HG02642 (cell line): ENCODE measurements at regions not wholly inside any gene's neighbourhood (a gene's known extent, or its start where the extent isn't known, plus 50 kb on each side); places are given as distances from the start of the nearest gene placed in this dataset.
"Not testable (repeated sequence)": the region's sequence is repeated elsewhere in the genome, so short reads cannot be mapped to it uniquely, and the experiment has no call there.

Experiments
- ATAC-seq: cut with Tn5 transposase; IDR thresholded peaks from one replicate; pipeline ENCODE4 v1.9.1; 2021; ENCODE audit warnings: mild to moderate bottlenecking; ENCODE audit not compliant: unreplicated experiment, poor library complexity

DNA sequence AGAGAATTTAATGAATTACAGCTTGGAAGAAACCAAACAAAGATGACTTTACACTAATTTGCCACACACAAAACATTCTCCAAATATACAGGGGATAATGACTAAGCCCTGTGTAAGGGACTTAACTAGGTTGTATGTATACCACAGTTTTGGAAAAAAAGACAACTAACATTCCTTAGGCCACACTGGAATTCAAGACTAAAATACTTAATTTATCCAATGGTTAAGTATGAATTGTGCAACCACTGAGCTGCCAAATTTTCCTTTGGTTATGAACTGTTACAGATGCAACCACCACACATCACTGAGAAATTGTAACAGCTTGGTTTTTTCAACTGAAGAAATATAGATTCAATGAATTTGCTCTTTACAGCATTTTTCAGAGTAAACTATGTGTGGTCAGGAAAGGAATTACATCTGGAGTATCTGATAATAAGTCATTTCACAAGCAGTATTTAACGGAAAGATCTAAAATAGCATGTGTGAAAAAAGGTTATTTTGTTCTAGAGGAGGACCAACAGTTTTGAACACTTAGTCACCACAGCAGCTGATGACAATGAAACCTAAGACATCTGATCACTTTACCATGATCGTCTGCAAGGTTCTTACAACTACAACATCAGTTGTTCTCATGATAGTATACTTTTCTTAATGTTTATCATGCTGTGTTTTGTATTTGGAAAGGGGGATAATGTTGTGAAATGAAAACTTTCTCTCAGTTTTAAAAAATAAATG lies 318.8 kb downstream of the BCKDHB start:
- no peak for ATAC-seq

DNA sequence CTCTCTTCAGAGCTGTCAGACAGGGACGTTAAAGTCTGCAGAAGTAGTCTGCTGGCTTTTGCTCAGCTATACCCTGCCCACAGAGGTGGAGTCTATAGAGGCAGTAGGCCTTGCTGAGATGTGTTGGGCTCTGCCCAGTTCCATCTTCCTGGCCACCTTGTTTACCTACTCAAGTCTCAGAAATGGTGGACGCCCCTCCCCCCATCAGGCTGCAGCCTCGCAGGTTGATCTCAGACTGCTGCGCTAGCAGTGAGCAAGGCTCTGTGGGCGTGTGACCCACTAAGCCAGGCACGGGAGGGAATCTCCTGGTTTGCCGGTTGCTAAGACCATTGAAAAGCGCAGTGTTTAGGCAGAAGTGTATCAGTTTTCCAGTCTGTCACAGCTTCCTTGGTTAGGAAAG lies 305.0 kb downstream of the BCKDHB start:
- ATAC-seq: no peak

DNA sequence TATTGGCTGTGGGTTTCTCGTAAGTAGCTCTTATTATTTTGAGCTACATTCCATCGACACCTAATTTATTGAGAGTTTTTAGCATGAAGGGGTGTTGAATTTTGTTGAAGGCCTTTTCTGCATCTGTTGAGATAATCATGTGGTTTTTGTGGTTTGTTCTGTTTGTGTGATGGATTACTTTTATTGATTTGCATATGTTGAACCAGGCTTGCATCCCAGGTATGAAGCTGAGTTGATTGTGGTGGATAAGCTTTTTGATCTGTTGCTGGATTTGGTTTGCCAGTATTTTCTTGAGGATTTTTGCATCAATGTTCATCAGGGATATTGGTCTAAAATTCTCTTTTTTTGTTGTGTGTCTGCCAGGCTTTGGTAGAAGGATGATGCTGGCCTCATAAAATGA lies 301.5 kb downstream of the BCKDHB start:
- ATAC-seq: not testable (repeated sequence)

DNA sequence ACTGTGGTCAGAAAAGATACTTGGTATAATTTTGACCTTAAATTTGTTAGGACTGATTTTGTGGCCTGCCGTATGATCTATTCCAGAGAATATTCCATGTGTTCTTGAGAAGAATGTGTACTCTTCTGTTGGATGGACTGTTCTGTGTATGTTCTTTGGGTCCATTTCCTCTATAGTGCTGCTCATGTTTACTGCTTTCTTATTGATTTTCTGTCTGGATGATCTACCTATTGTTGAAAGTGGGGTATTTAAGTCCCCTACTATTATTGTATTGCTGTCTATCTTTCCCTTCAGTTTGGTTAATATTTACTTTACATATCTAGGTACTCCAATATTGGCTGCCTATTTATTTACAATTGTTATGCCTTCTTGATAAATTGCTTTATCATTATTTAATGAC lies 298.4 kb downstream of the BCKDHB start:
- no peak for ATAC-seq

DNA sequence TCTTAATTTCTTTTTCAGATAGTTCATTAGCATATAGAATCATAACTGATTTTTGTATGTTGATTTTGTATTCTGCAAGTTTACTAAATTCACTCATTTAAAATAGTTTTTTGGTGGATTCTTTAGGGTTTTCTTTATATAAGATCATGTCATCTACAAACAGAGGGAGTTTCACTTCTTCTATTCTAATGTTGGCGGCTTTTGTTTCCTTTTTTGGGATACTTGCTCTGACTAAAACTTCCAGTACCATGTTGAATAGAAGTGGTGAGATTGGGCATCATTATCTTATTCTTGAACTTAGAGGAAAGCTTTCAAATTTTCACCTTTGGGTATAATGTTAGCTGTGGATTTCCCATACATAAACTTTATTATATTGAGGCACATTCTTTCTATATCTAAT lies 296.9 kb downstream of the BCKDHB start:
- no peak for ATAC-seq

DNA sequence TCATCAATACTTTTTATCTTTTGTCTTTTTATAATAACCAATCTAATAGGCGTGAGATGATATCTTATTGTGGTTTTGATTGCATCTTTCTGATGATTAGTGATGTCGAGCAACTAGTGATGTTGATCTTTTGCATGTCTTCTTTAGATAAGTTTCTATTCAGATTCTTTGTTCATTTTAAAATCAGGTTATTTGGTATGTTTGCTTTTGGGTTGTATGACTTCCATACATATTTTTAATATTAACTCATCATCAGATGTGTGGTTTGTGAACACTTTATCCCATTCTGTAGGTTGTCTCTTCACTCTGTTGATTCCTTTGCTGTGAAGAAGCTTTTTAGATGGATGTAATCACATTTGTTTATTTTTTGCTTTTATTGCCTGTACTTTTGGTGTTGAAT lies 295.8 kb downstream of the BCKDHB start:
- ATAC-seq: no peak
